ENCODE measurements at regions not wholly inside any gene's neighbourhood (a gene's known extent, or its start where the extent isn't known, plus 50 kb on each side); places are given as distances from the start of the nearest gene placed in this dataset.
A peak's percentile ranks its signal among the peaks of the same experiment; 100 is the strongest.

DNA sequence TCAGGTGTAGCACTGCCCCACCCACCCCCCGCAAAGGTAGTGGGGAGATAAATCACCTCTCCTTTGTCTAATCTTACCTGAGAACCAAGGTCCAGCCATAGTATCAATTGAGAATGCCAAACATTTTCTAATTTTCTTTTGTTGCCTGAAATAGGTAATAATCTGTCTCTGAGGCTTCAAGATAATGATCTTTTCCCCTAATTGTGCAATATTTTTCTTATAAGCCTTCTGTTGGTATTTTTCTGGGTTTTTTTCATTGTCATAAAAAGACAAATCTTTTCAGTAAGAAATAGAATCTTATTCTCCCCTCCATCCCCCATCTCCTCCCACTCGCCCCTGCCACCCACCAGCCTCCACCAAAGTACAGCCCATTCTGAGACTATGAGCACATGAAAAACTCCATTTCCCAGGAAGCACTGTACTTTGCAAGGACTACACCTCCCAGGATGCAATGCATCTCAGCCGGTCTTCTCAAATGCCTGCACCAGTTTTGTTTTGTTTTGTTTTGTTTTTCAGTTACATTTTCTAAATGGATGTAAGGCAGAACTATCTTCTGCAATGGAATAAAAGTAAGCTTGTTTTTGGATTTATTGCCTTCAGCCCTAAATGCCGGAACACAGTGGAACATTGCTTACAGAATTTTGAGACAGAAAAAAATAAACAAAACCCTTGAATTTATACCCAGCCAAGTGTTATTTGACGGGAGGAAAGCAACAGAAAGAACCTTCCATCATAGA, 268.0 kb downstream of the TFAP2A start:
- peak; percentile 82 for ATAC-seq (ENCODE audit: low read depth)
- no TSS peak for BruUV-seq (replicated peaks)
- H3K4me3 ChIP-seq (ENCODE audit: insufficient read depth, low read depth, low read length), result peak overlapping the region; percentile 41; the same call in 1 of the 2 replicates
- H3K27ac ChIP-seq (ENCODE audit: insufficient read depth, low read length), result no peak overlapping the region
- no peak overlapping the region for H3K4ac ChIP-seq (ENCODE audit: low read depth, low read length)
- peak; percentile 8 for DNase-seq
- in situ Hi-C loops (cut with MboI; ENCODE audit: low sequenced_read_pairs) (no loop called here), dilution Hi-C loops (cut with HindIII; ENCODE audit: low sequenced_read_pairs, unreplicated experiment) (no loop called here), intact Hi-C loops (cut with micrococcal nuclease) (loop anchor here (10.0 kb wide), 3 partner anchors 258 to 602 kb away; no protein-coding TSS in a partner anchor)
- no peak overlapping the region for H2AK9ac ChIP-seq (replicated peaks; ENCODE audit: low read depth, low read length, poor library complexity)
- ChIA-PET POLR2A (ENCODE audit: unreplicated experiment) (no interaction called here), CTCF (no interaction called here)
- H3K9me1 ChIP-seq (ENCODE audit: insufficient read depth, low read length), result no peaks in the 10 kb centered on the region
- WGBS, 2 experiments (ENCODE audit: extremely low coverage in 2 of 2, insufficient read length in 1 of 2), result no CpG with 5 or more reads among the region's 5 CpGs
- H2BK5ac ChIP-seq (ENCODE audit: low read depth, low read length, poor library complexity, severe bottlenecking), result no peak overlapping the region
- H3K56ac ChIP-seq (ENCODE audit: extremely low read depth, insufficient read depth, low read length), result 0 out of 2 replicates have a peak overlapping the region, but pooled peaks have one; percentile 11
- peaks cover 3% of the 10 kb centered on the region; the same call in 1 of the 2 replicates for H3K9me3 ChIP-seq (ENCODE audit: control insufficient read depth, insufficient read depth, low read length)
- no peak overlapping the region for H2BK15ac ChIP-seq (ENCODE audit: low read depth, low read length)
- peak overlapping the region; percentile 59 for H3K4me2 ChIP-seq (ENCODE audit: low read depth, low read length)
- no peaks in the 10 kb centered on the region for H3K36me3 ChIP-seq (ENCODE audit: control insufficient read depth, insufficient read depth, low read length)
- H3K14ac ChIP-seq (replicated peaks; ENCODE audit: low read depth, low read length), result no peak overlapping the region
- H4K5ac ChIP-seq (ENCODE audit: low read depth, low read length), result no peak overlapping the region
- no peaks in the 10 kb centered on the region for H3K4me1 ChIP-seq (ENCODE audit: control insufficient read depth, insufficient read depth, low read length)
- peak overlapping the region in 1 of 2 experiments; percentile 49; a peak in 1 of 4 replicates for H4K8ac ChIP-seq (ENCODE audit: low read depth in 2 of 2, low read length in 2 of 2)
- no peak overlapping the region for H4K91ac ChIP-seq (ENCODE audit: insufficient read depth, low read depth, low read length)
- H3K23ac ChIP-seq (ENCODE audit: low read depth, low read length), result no peak overlapping the region
- no peaks in the 10 kb centered on the region for H4K20me1 ChIP-seq (ENCODE audit: insufficient read depth, low read length)
- H3K27me3 ChIP-seq (ENCODE audit: control insufficient read depth, insufficient read depth, low read length), result no peaks in the 10 kb centered on the region
- TF ChIP-seq NFE2L2 (IDR thresholded peaks at IDR 0.05; ENCODE audit: low read depth, low read length) (no peak), RCOR1 (IDR thresholded peaks at IDR 0.05; ENCODE audit: insufficient replicate concordance, low read length) (no peak), SMC3 (IDR thresholded peaks at IDR 0.05; ENCODE audit: low read depth, low read length) (no peak), RAD21 (IDR thresholded peaks at IDR 0.05; ENCODE audit: low read length) (no peak), CHD1 (IDR thresholded peaks at IDR 0.05; ENCODE audit: low read depth, low read length) (no peak), BHLHE40 (IDR thresholded peaks at IDR 0.05; ENCODE audit: low read depth, low read length) (no peak), MAZ (IDR thresholded peaks at IDR 0.05; ENCODE audit: borderline replicate concordance, low read depth, low read length) (no peak), FOS (IDR thresholded peaks at IDR 0.05; ENCODE audit: low read depth, low read length) (no peak), POLR2A (IDR thresholded peaks at IDR 0.05; ENCODE audit: low read depth, low read length) (no peak), MAFK (IDR thresholded peaks at IDR 0.05; ENCODE audit: low read depth, low read length) (no peak), RFX5 (IDR thresholded peaks at IDR 0.05; ENCODE audit: low read depth, low read length) (no peak), CEBPB (IDR thresholded peaks at IDR 0.05; ENCODE audit: low read depth, low read length) (no peak), MXI1 (IDR thresholded peaks at IDR 0.05; ENCODE audit: borderline replicate concordance, low read depth, low read length) (no peak)
- TF ChIP-seq, protein P1, sequence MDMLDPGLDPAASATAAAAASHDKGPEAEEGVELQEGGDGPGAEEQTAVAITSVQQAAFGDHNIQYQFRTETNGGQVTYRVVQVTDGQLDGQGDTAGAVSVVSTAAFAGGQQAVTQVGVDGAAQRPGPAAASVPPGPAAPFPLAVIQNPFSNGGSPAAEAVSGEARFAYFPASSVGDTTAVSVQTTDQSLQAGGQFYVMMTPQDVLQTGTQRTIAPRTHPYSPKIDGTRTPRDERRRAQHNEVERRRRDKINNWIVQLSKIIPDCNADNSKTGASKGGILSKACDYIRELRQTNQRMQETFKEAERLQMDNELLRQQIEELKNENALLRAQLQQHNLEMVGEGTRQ (IDR thresholded peaks at IDR 0.05; ENCODE audit: low read depth, low read length), result no peak
- TF ChIP-seq, protein P2, sequence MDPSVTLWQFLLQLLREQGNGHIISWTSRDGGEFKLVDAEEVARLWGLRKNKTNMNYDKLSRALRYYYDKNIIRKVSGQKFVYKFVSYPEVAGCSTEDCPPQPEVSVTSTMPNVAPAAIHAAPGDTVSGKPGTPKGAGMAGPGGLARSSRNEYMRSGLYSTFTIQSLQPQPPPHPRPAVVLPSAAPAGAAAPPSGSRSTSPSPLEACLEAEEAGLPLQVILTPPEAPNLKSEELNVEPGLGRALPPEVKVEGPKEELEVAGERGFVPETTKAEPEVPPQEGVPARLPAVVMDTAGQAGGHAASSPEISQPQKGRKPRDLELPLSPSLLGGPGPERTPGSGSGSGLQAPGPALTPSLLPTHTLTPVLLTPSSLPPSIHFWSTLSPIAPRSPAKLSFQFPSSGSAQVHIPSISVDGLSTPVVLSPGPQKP (IDR thresholded peaks at IDR 0.05; ENCODE audit: borderline replicate concordance, low read depth, low read length), result no peak
- TF ChIP-seq, protein P3, sequence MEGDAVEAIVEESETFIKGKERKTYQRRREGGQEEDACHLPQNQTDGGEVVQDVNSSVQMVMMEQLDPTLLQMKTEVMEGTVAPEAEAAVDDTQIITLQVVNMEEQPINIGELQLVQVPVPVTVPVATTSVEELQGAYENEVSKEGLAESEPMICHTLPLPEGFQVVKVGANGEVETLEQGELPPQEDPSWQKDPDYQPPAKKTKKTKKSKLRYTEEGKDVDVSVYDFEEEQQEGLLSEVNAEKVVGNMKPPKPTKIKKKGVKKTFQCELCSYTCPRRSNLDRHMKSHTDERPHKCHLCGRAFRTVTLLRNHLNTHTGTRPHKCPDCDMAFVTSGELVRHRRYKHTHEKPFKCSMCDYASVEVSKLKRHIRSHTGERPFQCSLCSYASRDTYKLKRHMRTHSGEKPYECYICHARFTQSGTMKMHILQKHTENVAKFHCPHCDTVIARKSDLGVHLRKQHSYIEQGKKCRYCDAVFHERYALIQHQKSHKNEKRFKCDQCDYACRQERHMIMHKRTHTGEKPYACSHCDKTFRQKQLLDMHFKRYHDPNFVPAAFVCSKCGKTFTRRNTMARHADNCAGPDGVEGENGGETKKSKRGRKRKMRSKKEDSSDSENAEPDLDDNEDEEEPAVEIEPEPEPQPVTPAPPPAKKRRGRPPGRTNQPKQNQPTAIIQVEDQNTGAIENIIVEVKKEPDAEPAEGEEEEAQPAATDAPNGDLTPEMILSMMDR (conservative IDR thresholded peaks at IDR 0.05; ENCODE audit: low read depth, low read length), result no peak
- no peak overlapping the region for H3K18ac ChIP-seq (ENCODE audit: low read depth, low read length)
- no peak overlapping the region for H2BK120ac ChIP-seq (ENCODE audit: low read depth, low read length)
- H3K79me1 ChIP-seq (ENCODE audit: low read depth in 1 of 2, low read length in 2 of 2), result no peaks in the 10 kb centered on the region
- H2AFZ ChIP-seq (replicated peaks; ENCODE audit: low read length, poor library complexity), result no peak overlapping the region
- H3K9ac ChIP-seq (ENCODE audit: low read depth, low read length), result no peak overlapping the region
- H2AK5ac ChIP-seq (ENCODE audit: low read depth, low read length), result no peak overlapping the region
- no peak overlapping the region for H2BK20ac ChIP-seq (ENCODE audit: low read depth, low read length)
